Urothelium cell line (cell line): ENCODE measurements at regions not wholly inside any gene's neighbourhood (a gene's known extent, or its start where the extent isn't known, plus 50 kb on each side); places are given as distances from the start of the nearest gene placed in this dataset.

Experiments used
- DNase-seq: peaks from one replicate; pipeline ENCODE4 v3.0.0; 2011; ENCODE audit warnings: low spot score, mixed read lengths
- FAIRE-seq: peaks from 2 replicates; lab custom pipeline; 2011; peaks lifted over from hg19 to GRCh38; lab: Jason Lieb, UNC

DNA sequence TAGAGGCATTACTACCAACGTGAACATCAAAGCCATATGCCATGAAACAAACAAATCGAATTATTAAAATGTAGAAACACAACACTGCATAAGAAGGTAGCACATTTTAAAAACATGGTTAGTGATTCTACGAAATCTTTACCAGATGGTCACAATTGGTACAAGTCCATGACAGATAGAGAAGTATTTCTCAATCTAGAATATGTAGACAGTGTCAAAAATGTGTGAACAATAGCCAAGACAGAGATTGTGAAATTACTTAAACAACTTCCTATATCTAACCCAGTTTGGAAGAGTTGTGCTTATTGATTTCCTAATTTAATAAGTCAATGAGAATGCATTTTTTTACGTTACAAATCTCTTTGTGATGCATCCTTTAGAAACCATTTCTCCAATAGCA, 1121.6 kb downstream of the MAT2B start:
- no peak for FAIRE-seq
- no peak for DNase-seq

GRCh38 chr5:164636456-164636855, 1131.0 kb downstream of the MAT2B start:
- DNase-seq (no peak), FAIRE-seq (no peak)

DNA sequence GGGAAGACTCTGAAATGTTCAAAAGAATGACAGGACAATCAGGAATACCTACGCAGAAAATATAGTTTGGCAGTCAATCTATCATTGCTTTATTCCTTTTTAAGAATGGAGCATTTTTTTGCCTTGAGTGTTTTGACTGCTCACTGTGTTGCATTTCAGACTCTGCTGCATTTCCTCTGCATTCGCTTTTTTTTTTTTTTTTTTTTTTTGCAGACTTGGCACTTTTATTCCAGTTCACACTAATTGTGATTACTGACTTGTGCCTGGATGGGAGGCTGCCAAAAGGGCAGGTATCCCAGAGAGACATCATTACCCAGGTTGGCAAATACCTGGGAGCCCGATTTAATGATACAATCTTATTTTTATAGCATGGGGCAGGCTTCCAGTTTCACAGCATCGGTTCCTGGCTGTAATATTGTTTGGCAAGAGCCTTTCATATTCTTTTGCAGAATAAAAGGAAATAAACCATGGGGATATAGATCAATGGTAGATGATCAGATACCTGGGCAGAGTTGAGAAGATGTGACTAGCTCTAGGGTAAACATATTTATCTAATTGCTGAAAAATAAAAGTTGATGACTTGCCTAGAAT, 1132.6 kb downstream of the MAT2B start:
- FAIRE-seq = no peak
- DNase-seq = no peak

- no peak for FAIRE-seq
- DNase-seq = no peak
Observed at GRCh38 chr5:164649266-164649665, 1143.8 kb downstream of the MAT2B start.

DNA sequence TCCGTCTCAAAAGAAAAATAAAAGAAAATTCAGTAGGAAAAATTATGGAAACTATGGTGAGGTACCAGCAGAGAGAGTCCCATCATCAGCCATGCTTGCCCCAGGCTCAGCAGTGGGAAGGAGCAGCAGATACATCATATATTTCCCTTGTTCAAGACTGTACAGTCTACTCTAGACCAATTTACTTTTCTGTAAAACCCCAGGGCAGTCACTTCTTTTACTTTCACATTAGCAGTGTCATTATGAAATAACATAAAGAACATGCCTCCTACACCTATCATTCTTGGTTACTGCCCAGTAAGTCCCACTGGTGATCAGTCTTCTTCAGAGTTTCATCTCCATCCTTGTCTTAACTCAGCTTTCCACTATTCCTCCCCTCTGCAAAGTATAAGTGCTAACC, 1145.0 kb downstream of the MAT2B start:
- DNase-seq = no peak
- FAIRE-seq = no peak

DNA sequence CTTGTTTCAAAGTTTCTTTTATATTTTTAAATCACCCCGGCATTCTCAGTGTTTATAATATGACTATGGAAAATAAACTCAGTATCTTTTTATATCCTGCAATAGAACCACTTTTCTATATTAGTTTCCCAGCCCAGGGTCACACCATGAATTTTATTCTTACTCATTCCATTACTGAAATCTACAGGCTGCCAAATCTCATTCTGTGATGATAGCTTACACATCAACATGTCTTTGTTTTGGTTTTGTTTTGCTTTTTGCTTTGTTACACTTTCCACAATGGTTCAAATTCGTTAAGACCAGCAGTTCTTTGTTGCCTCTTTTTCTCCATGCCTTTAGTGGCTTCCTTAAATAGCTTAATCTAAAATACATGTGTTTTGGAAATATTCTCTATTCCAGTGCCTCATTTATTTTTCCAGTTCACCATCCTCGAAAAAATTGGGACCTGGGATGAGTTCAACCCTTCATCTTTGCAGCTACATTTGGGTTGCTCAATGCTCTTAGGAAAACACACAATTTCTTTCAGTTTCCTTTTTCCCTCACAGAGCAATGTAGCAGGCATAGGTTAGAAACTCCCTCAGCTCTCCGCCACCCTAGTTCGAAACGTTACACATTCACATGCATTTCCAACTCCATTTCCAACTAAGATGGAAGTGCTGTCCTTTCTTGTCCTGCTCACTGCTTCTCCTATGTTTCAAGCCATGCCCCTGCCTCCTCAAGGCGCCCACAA, 1146.3 kb downstream of the MAT2B start:
- FAIRE-seq (no peak), DNase-seq (no peak)

DNA sequence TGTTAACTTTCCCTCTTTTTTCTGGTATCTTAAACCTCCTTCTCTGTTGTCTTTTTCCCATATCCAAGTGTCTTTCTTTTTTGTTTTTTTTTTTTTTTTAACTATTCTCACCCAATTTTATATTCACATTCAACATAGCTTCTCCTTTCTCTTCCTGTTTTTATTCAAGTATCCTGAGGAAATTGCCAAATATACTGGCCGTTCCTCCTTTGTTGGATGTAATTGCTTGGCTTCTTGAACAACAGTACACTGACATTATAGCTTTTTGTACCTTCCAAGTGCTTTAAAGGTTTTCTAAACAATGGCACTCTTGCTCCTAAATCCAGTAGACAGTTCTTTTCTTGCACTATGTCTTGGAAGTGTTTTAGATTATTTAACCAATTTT, 1146.8 kb downstream of the MAT2B start:
- no peak for FAIRE-seq
- DNase-seq = no peak

DNA sequence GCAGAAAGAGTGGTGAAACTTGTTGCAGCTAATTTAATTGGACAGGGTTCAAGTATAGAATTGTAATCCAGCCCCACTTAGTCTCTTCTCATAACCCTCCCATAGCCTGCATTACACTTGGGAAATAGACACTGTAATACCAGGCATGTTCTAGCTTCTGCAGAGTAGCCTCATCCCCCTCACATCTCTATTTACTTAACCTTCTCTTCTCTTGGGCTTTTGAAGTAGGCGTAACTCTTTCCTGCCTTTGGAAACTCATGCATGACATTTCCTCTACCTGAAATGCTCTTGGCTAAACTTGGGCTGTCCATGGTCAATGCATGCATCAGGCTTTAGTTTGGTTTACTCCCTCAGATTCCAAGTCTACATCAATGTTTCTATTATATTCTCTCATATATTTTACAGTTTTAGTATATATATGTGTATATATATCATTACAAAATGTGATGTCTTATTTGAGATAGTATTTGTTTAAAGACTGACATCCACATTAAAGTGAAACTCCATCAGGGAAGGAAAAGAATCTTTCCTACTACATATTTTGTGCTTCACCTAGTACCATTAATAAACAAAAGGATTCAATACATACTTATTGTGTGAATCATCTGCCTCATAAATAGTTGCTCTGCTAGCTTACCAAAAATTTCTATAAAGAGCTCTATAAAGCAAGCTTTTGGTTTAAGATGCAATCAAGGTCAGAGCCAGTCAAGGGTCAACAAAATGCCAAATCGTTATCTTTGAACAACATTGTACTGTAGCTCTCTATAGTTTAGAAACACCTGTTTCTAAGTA, 1158.0 kb downstream of the MAT2B start:
- DNase-seq (peak; percentile 12), FAIRE-seq (no peak)

DNA sequence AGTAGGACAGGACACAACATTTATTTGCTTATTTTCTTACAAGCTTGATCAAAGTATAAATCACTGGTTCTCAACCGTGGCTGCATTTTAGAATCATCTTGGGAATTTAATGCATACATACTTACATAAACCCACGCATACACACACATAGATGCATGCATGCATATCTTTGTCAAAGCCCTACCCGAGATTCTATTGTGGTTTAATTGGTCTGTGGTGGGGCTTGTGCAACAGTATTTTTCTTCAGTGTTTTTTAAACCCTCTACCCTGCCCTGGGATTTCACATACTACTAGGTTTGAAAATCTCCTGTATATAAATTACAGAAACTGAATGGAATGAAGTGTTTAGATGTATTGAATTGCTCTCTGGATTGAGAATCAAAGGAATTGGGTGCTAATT, 1166.2 kb downstream of the MAT2B start:
- DNase-seq = no peak
- FAIRE-seq = no peak

- no peak for FAIRE-seq
- DNase-seq = no peak
Observed at GRCh38 chr5:164672205-164672604, 1166.8 kb downstream of the MAT2B start.

DNA sequence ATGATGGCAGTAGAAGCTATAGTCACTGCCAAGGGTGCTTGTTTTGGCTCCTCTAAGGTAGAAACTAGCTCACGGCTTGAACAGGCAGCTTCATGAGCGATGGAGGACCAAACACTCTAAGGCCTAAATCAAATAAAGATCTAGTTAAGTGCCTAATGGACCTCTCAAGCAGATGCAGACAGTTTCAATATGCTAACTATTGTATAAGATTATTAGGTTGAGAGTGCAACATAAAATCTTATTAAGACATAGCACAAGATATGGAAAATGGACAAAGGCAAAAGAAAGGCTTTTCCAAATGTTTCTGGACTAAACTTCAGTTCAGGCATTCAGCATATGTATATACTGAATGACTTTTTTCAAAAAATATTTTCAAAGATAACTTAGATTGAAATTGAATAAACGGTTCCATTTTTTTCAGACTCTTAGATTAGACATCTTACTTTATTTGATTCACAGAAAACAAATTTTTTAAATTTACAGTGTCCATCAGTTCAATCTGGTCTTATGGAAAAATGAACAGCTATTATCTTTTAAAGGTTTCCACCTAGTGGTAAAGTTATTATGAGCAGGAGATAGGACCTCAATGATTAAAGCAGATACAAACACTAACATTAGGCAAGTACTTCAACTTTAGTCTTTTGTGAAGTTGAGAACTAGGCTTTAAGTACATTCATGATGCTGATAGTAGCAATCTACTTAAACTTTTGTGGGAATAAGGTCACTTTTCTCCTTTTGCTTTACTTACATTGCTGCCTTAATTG, 1167.7 kb downstream of the MAT2B start:
- FAIRE-seq = no peak
- peak; percentile 10 for DNase-seq

DNA sequence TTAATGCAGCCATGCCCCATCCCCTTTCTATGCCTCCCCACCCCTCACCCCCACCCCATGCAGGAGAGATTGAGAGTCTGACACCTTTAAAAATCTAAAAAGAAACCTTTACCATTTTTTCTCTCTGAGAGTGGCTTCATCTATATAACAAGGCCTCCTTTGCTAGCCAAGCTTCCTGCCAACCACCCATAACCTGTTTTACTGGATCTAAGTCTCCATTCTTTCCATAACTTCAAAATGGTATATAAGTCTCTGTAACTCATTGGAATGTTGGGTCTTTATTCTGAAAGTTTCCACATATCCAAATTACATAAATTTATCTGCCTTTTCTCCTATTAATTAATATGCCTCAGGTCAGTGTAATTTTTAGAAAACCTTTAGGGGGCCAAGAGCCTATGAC, 1174.0 kb downstream of the MAT2B start:
- no peak for DNase-seq
- no peak for FAIRE-seq

- no peak for FAIRE-seq
- no peak for DNase-seq
Observed at GRCh38 chr5:164680216-164680615, 1174.8 kb downstream of the MAT2B start.

DNA sequence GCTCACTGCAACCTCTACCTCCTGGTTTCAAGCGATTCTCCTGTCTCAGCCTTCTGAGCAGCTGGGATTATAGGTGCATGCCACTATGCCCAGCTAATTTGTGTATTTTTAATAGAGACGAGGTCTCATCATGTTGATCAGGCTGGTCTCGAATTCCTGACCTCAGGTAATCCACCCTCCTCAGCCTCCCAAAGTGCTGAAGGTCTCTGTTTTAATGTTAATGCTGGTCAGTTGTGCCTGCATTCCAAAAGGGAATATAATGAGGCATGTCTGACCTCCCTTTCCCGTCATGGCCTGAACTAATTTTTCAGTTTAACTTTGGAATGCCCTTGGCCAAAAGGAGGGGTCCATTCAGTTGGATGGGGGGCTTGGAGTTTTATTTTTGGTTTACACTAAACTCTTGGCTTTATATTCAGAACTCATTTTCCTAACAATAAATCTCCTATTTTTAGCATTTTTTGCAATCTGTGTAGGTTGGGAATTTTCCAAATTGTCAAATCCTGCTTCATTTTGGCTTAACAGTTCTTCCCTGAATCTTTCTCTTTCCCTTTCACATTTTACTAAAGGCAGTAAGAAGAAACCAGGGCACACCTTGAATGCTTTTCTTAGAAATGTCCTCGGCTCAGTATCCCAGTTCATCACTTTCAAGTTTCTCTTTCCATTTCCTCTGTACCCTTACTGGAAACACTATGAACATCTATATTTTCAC, 1175.5 kb downstream of the MAT2B start:
- FAIRE-seq (no peak), DNase-seq (no peak)

GRCh38 chr5:164687391-164687790, 1182.0 kb downstream of the MAT2B start:
- no peak for DNase-seq
- FAIRE-seq = no peak

DNA sequence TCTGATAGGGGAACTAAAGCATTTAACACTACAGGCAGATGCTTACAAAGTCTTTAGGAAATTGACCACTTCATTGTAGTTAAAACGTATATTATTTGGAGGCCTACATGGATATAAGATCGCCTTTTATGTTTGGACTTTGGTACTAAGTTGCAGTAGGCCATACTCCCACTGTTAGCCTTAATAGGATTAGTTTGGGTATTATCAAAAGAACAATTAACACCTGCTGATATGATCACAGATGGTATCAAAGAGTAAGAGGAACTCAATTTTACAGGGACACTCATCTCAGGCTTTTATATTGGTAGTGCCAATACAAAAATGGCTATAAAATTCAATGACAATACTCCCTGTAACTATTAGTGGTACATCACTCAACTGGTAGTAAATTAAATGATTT, 1183.0 kb downstream of the MAT2B start:
- no peak for DNase-seq
- no peak for FAIRE-seq

- FAIRE-seq = no peak
- no peak for DNase-seq
Observed at GRCh38 chr5:164708831-164709230, 1203.4 kb downstream of the MAT2B start.

DNA sequence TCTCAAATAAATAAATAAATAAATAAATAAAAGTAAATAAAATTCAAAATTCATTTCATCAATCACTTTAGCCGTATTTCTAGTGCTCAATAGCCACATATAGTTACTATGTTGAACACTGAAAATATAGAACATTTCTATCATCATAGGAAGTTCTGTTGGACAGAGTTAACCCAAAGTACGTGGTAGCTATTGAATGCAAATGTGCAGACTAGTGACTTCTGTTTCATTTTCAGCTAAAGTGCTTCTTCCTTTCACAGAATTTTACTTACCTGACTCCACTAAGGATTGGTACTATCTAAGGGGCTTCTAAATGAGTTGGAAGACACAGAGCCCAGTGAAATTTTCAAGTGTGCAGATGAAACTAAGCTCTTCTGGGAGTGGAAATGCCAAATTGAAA, 1208.3 kb downstream of the MAT2B start:
- no peak for DNase-seq
- FAIRE-seq = no peak

- FAIRE-seq (no peak), DNase-seq (no peak)
Observed at GRCh38 chr5:164721116-164721515, 1215.7 kb downstream of the MAT2B start.

DNA sequence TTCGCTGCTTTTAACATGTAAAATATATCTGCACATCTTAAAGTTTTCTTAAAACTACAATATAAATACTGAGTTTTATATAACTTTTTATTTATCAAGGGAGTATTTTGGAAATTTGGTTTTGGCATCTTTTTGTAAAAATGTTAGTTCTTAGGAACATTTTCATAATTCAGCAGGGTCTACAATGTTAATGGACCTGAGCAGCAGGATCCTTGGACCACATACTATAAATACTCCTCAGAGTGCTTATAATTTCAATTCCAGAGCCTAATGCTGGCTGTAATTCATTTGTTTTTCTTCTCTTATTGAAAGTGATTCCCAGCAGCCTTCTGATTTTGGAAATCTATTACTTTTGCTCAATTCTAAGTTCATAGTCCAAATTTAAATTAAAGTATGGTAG, 1216.2 kb downstream of the MAT2B start:
- FAIRE-seq = no peak

GRCh38 chr5:164722702-164723101, 1217.3 kb downstream of the MAT2B start:
- DNase-seq (no peak), FAIRE-seq (no peak)

More for the DNA sequence above, 1216.2 kb downstream of the MAT2B start:
- no peak for DNase-seq
